ENCODE measurements at regions not wholly inside any gene's neighbourhood (a gene's known extent, or its start where the extent isn't known, plus 50 kb on each side); places are given as distances from the start of the nearest gene placed in this dataset.

GRCh38 chr7:10706875-10707493 lies 266.7 kb upstream of the PHF14 start:
- Histone ChIP-seq H4K8ac (ENCODE audit: low read depth in 2 of 2, low read length in 2 of 2) (no peak overlapping the region), H3K56ac (ENCODE audit: extremely low read depth, insufficient read depth, low read length) (no peak overlapping the region), H3K23ac (ENCODE audit: low read depth, low read length) (no peak overlapping the region), H4K20me1 (ENCODE audit: insufficient read depth, low read length) (no peaks in the 10 kb centered on the region), H3K4me2 (ENCODE audit: low read depth, low read length) (no peak overlapping the region), H3K9me3 (ENCODE audit: control insufficient read depth, insufficient read depth, low read length) (peaks cover 6% of the 10 kb centered on the region; the same call in 1 of the 2 replicates), H3K18ac (ENCODE audit: low read depth, low read length) (no peak overlapping the region), H3K4me3 (ENCODE audit: insufficient read depth, low read depth, low read length) (no peak overlapping the region), H3K27ac (ENCODE audit: insufficient read depth, low read length) (no peak overlapping the region), H3K36me3 (ENCODE audit: control insufficient read depth, insufficient read depth, low read length) (no peaks in the 10 kb centered on the region), H2AK5ac (ENCODE audit: low read depth, low read length) (no peak overlapping the region), H2AK9ac (replicated peaks; ENCODE audit: low read depth, low read length, poor library complexity) (no peak overlapping the region), H3K9me1 (ENCODE audit: insufficient read depth, low read length) (no peaks in the 10 kb centered on the region), H3K4ac (ENCODE audit: low read depth, low read length) (no peak overlapping the region), H2BK5ac (ENCODE audit: low read depth, low read length, poor library complexity, severe bottlenecking) (no peak overlapping the region), H3K4me1 (ENCODE audit: control insufficient read depth, insufficient read depth, low read length) (no peaks in the 10 kb centered on the region), H2BK15ac (ENCODE audit: low read depth, low read length) (no peak overlapping the region), H2BK120ac (ENCODE audit: low read depth, low read length) (no peak overlapping the region), H3K79me1 (ENCODE audit: low read depth in 1 of 2, low read length in 2 of 2) (no peaks in the 10 kb centered on the region), H3K27me3 (ENCODE audit: control insufficient read depth, insufficient read depth, low read length) (no peaks in the 10 kb centered on the region), H4K91ac (ENCODE audit: insufficient read depth, low read depth, low read length) (no peak overlapping the region), H2BK20ac (ENCODE audit: low read depth, low read length) (no peak overlapping the region), H3K14ac (replicated peaks; ENCODE audit: low read depth, low read length) (no peak overlapping the region), H4K5ac (ENCODE audit: low read depth, low read length) (no peak overlapping the region), H3K9ac (ENCODE audit: low read depth, low read length) (no peak overlapping the region), H2AFZ (replicated peaks; ENCODE audit: low read length, poor library complexity) (no peak overlapping the region)
- ATAC-seq (ENCODE audit: low read depth) = no peak
- ChIA-PET POLR2A (ENCODE audit: unreplicated experiment) (no interaction called here), CTCF (no interaction called here)
- DNase-seq = no peak
- no CpG with 5 or more reads among the region's 3 CpGs for WGBS, 2 experiments (ENCODE audit: extremely low coverage in 2 of 2, insufficient read length in 1 of 2)
- BruUV-seq (replicated peaks) = no TSS peak
- dilution Hi-C loops (cut with HindIII; ENCODE audit: low sequenced_read_pairs, unreplicated experiment) = no loop called here
- in situ Hi-C loops (cut with MboI; ENCODE audit: low sequenced_read_pairs) = no loop called here
- TF ChIP-seq POLR2A (IDR thresholded peaks at IDR 0.05; ENCODE audit: low read depth, low read length) (no peak), CHD1 (IDR thresholded peaks at IDR 0.05; ENCODE audit: low read depth, low read length) (no peak), RAD21 (IDR thresholded peaks at IDR 0.05; ENCODE audit: low read length) (no peak), RFX5 (IDR thresholded peaks at IDR 0.05; ENCODE audit: low read depth, low read length) (no peak), NFE2L2 (IDR thresholded peaks at IDR 0.05; ENCODE audit: low read depth, low read length) (no peak), FOS (IDR thresholded peaks at IDR 0.05; ENCODE audit: low read depth, low read length) (no peak), SMC3 (IDR thresholded peaks at IDR 0.05; ENCODE audit: low read depth, low read length) (no peak), MAFK (IDR thresholded peaks at IDR 0.05; ENCODE audit: low read depth, low read length) (no peak), USF2 (IDR thresholded peaks at IDR 0.05; ENCODE audit: low read depth, low read length) (no peak), MAZ (IDR thresholded peaks at IDR 0.05; ENCODE audit: borderline replicate concordance, low read depth, low read length) (no peak), MXI1 (IDR thresholded peaks at IDR 0.05; ENCODE audit: borderline replicate concordance, low read depth, low read length) (no peak), BHLHE40 (IDR thresholded peaks at IDR 0.05; ENCODE audit: low read depth, low read length) (no peak)
- TF ChIP-seq, protein P1, sequence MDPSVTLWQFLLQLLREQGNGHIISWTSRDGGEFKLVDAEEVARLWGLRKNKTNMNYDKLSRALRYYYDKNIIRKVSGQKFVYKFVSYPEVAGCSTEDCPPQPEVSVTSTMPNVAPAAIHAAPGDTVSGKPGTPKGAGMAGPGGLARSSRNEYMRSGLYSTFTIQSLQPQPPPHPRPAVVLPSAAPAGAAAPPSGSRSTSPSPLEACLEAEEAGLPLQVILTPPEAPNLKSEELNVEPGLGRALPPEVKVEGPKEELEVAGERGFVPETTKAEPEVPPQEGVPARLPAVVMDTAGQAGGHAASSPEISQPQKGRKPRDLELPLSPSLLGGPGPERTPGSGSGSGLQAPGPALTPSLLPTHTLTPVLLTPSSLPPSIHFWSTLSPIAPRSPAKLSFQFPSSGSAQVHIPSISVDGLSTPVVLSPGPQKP (IDR thresholded peaks at IDR 0.05; ENCODE audit: borderline replicate concordance, low read depth, low read length) = no peak
- intact Hi-C loops (cut with micrococcal nuclease) = no loop called here

Measured in IMR-90 (cell line).